Ovary (tissue), 3 donors: ENCODE measurements at regions not wholly inside any gene's neighbourhood (a gene's known extent, or its start where the extent isn't known, plus 50 kb on each side); places are given as distances from the start of the nearest gene placed in this dataset.

Experiments
- CTCF ChIP-seq, 3 donors: fragments of 450-650 bp in 2 of 3; fragments of 200-600 bp in 1 of 3; IDR thresholded peaks; one replicate each; pipeline versions ENCODE4 v1.5.1 to v1.8.0; 2016 to 2022; ENCODE audit warnings: antibody characterized with exemption in 3 of 3, mild to moderate bottlenecking in 1 of 3
- POLR2A ChIP-seq: fragments of 450-650 bp; IDR thresholded peaks from one replicate; pipeline ENCODE4 v1.6.1; 2017; ENCODE audit warnings: antibody characterized with exemption, mild to moderate bottlenecking, moderate library complexity
- donor health status: DM: no; HTN: no; CAD: no.

GRCh38 chr15:96076350-96076749 is 254.2 kb upstream of the NR2F2 start:
- TF ChIP-seq POLR2A (no peak), CTCF (IDR thresholded peaks at IDR 0.05) (no peak)
